NT2/D1 (cell line): ENCODE measurements at regions not wholly inside any gene's neighbourhood (a gene's known extent, or its start where the extent isn't known, plus 50 kb on each side); places are given as distances from the start of the nearest gene placed in this dataset.

Experiments used
- YY1 ChIP-seq: IDR thresholded peaks from 2 replicates; pipeline ENCODE4 v1.6.1; 2011; ENCODE audit not compliant: insufficient read length, insufficient read depth
- ZNF274 ChIP-seq: IDR thresholded peaks from 2 replicates; pipeline ENCODE4 v1.6.1; 2011; ENCODE audit warnings: mild to moderate bottlenecking, low read depth, low read length

DNA sequence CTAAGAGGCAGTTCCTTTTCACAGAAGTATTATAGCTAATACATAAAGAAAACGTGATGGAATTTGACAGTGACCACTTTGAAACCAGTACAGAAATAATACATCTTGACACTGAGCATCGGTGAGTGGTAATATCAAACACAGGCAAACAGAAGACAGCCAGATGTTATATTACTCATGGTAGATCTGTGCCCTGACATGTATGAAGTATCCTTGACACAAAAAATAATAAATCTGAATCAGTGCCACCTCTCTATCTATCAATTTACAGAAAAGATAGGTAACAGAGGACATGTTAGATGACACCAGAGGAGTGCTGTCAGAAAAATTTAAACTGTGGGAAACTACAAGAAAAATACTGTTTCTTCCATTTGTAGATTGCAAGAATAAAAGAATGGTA, 217.4 kb upstream of the POT1 start:
- TF ChIP-seq ZNF274 (no peak), YY1 (no peak)
